TTC549 (cell line): ENCODE measurements at regions not wholly inside any gene's neighbourhood (a gene's known extent, or its start where the extent isn't known, plus 50 kb on each side); places are given as distances from the start of the nearest gene placed in this dataset.
"Not testable (repeated sequence)": the region's sequence is repeated elsewhere in the genome, so short reads cannot be mapped to it uniquely, and the experiment has no call there.

Experiments
- FAIRE-seq: peaks from 2 replicates; lab custom pipeline; 2012; peaks lifted over from hg19 to GRCh38; lab: Jason Lieb, UNC

- not testable (repeated sequence) for FAIRE-seq
Measured at GRCh38 chr4:59511809-59512208, 1688.3 kb upstream of the ADGRL3 start.

GRCh38 chr4:59517007-59517406 is 1683.1 kb upstream of the ADGRL3 start:
- FAIRE-seq, result no peak

- FAIRE-seq, result no peak
Measured at GRCh38 chr4:59518005-59518823, 1681.9 kb upstream of the ADGRL3 start.

- no peak for FAIRE-seq
Measured at GRCh38 chr4:59525885-59526284, 1674.2 kb upstream of the ADGRL3 start.

DNA sequence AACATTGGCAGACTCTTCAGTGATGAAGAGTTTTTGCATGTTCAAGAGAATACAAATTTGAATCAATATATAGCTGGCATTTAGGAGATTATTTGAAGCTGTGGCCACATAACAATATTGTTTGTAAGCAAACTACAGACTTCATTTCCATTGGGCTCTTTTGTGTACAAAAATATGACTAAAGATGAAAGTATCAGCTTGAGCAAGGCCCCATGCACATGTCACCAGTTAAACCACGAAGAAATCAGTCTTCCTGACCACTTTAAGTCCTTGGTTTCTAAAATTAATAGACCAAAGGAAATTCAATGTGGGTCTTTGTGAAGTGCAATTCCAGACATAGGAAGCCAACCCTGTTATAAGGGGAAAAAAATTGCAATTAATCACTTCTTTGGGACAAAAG is 1664.6 kb upstream of the ADGRL3 start:
- no peak for FAIRE-seq

- FAIRE-seq, result no peak
Measured at GRCh38 chr4:59536428-59536827, 1663.7 kb upstream of the ADGRL3 start.

DNA sequence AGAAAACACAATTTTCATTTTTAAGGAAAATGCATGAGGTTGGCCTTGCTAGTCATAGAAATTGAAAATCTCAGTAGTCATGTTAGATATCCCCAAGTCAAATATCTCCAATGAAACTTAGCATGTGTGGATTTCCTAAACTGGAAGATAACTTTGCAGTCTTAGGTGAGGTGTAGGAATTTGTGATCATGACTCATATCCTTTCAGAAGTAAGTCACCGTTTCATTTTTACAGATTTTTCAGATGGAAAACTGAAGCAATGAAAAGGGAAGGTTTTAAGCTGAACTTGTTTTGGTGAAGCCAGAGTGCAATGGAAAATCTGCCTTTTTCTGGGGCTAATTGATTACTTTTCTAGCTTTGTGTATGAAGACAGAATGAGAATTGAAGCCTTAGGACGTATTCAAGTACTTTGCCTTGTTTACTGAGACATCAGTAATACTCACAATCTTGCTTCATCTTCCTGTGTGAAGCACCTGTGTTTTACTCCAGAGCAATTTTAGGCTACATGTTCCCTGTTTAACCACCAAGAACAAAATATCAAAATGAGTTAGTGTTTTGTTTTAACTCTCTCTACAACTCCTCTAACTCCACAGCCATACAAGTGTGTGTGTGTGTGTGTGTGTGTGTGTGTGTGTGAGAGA is 1662.8 kb upstream of the ADGRL3 start:
- FAIRE-seq, result no peak

GRCh38 chr4:59539401-59539800 is 1660.7 kb upstream of the ADGRL3 start:
- no peak for FAIRE-seq

GRCh38 chr4:59540311-59540710 is 1659.8 kb upstream of the ADGRL3 start:
- FAIRE-seq, result no peak

- FAIRE-seq, result no peak
Measured at GRCh38 chr4:59553063-59553720, 1646.9 kb upstream of the ADGRL3 start.

DNA sequence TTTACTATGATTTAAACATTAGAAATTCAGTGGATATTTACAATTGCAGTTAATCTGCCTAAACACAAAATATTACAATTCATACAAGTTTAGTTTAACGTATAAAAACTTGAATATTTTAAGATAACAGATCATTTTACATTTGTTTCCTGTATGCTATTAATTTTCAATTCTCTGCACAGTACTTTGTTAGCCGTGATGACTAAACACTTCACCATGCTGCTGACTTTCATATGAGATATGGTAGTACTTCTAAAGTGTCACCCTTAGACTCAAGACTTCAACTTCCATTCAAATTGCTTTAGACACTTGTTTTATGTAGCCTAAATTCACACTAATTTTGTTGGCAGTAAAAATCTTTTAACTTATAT is 1646.4 kb upstream of the ADGRL3 start:
- FAIRE-seq, result no peak

DNA sequence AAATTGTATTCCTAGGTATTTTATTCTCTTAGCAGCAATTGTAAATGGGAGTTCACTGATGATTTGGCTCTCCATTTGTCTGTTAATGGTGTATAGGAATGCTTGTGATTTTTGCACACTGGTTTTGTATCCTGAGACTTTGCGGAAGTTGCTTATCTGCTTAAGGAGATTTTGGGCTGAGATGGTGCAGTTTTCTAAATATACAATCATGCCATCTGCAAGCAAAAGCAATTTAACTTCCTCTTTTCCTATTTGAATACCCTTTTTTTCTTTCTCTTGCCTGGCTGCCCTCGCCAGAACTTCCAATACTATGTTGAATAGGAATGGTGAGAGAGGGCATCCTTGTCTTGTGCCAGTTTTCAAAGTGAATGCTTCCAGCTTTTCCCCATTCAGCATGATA is 1643.9 kb upstream of the ADGRL3 start:
- FAIRE-seq, result not testable (repeated sequence)

DNA sequence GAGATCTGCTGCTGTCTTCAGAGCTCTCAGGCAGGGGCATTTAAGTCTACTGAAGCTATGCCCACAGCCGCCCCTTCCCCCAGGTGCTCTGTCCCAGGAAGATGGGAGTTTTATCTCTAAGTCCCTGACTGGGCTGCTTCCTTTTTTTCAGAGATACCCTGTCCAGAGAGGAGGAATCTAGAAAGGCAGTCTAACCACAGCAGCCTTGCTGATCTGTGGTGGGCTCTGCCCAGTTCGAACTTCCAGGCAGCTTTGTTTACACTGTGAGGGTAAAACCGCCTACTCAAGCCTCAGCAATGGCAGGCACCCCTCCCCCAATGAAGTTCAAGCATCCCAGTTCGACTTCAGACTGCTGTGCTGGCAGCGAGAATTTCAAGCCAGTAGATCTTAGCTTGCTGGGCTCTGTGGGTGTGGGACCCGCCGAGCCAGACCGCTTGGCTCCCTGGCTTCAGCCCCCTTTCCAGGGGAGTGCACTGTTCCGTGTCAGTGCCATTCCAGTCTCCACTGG is 1639.9 kb upstream of the ADGRL3 start:
- FAIRE-seq, result not testable (repeated sequence)

GRCh38 chr4:59565836-59566235 is 1634.3 kb upstream of the ADGRL3 start:
- no peak for FAIRE-seq

GRCh38 chr4:59570860-59571476 is 1629.2 kb upstream of the ADGRL3 start:
- no peak for FAIRE-seq

- FAIRE-seq, result no peak
Measured at GRCh38 chr4:59571805-59572430, 1628.2 kb upstream of the ADGRL3 start.

DNA sequence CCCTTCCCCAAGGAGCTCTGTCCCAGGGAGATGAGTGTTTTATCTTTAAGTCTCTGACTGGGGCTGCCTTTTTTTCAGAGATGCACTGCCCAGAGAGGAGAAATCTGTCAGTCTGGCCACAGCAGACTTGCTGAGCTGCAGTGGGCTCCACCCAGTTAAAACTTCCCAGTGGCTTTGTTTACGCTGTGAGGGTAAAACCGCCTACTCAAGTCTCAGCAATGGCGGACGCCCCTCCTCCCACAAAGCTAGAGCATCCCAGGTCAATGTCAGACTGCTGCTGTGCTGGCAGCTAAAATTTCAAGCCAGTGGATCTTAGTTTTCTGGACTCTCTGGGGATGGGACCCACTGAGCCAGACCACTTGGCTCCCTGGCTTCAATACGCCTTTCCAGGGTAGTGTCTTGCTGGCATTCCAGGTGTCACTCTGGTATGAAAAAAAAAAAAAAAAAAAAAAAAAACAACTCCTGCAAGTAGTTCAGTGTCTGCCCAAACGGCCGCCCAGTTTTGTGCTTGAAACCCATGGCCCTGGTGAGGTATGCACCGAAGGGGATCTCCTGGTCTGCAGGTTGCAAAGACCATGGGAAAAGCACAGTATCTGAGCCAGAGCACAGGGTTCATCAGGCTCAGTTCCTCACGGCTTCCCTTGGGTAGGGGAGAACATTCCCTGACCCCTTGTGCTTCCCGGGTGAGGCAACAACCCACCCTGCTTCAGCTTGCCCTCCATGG is 1616.1 kb upstream of the ADGRL3 start:
- no peak for FAIRE-seq

GRCh38 chr4:59597536-59598329 is 1602.4 kb upstream of the ADGRL3 start:
- FAIRE-seq, result no peak

DNA sequence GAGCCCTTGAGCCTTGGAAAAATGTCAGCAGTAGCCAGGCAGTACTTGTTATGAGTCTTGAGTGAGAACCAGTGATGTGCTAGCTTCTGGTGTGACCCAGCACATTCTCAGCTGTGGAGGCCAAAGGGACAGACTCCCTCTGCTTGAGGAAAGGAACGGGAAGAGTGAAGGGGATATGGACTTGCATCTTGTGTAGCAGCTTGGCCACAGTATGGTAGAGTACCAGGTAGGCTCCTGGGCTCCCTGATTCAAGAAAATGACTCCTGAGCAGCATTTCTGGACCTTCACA is 1601.9 kb upstream of the ADGRL3 start:
- FAIRE-seq, result no peak

- no peak for FAIRE-seq
Measured at GRCh38 chr4:59608466-59608865, 1591.7 kb upstream of the ADGRL3 start.

DNA sequence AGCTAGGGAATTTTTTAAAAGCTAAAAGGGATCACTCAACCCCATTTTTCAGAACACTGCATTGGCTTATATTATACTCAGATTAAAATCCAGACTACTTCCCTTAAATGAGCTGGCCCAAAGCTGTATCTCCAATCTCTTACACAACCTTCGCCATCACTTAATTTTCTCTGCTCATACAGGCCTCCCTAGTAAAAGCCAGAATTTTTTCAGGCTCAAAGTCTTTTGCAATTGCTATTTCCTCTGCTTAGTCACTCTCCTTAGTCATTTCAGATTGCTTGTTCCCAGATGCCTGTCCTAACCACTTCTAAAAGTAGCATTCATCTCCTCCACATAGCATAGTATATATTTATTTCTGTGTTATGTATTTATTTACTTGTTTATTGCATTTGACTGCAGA is 1587.9 kb upstream of the ADGRL3 start:
- no peak for FAIRE-seq
